ENCODE measurements at regions not wholly inside any gene's neighbourhood (a gene's known extent, or its start where the extent isn't known, plus 50 kb on each side); places are given as distances from the start of the nearest gene placed in this dataset.
"Not testable (repeated sequence)": the region's sequence is repeated elsewhere in the genome, so short reads cannot be mapped to it uniquely, and the experiment has no call there.

DNA sequence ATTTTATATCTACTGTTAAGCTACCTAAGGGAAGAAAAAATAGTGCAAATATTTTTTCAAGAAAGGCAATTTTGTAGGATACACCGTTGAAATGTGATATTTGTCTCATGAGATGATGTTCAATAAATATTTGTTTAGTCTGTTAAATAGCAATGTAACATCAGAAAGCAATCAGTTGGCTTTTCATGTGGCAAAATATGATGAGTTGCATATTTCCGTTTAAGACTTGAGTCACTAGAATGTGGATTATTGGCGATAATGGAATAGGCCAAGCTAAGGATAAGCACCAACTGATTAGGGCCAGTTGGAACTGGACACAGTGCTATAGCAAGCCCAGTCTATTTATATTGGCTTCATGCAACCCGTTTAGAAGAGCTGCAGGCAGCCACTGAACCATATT lies 250.4 kb upstream of the SLC16A7 start:
- DNase-seq (ENCODE audit: low spot score) = no peak

DNA sequence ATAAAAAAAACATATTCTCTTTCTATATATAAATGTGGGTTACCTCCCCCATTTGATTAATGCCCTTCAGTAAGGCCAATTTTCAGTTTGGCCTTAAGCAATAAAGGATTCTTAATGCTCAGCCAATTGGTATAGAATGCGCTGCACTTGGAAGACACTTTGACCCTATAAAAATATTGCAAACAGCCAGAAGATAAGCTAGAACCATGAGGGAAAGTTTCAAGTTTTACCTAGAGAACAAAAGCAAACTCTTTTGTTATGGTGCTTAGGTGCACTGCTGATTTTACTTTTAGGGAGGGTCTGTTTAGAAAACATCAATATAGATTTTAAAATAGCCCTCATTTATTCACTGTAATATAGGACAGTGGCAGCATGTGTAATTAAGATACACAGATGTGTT lies 251.6 kb upstream of the SLC16A7 start:
- DNase-seq (ENCODE audit: low spot score) = no peak

DNA sequence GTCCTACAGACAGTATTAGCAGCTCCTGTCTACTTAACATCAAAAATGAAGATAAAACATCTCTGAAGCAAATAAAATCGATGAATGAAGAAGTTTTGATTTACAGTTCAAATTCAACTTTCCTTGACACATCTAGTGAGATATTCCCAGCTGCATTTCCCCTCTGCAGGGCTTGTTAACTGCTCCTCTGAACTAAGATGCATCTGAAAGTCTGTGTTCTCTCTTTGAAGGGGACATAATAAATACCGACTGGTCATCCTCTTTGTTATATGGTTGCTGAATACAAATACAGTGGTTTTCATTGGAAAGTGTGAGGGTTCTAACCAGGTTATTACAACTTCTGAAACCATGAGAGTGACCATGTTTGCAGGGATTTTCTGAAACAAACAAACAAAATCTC lies 266.4 kb upstream of the SLC16A7 start:
- DNase-seq (ENCODE audit: low spot score) = peak; percentile 14

DNA sequence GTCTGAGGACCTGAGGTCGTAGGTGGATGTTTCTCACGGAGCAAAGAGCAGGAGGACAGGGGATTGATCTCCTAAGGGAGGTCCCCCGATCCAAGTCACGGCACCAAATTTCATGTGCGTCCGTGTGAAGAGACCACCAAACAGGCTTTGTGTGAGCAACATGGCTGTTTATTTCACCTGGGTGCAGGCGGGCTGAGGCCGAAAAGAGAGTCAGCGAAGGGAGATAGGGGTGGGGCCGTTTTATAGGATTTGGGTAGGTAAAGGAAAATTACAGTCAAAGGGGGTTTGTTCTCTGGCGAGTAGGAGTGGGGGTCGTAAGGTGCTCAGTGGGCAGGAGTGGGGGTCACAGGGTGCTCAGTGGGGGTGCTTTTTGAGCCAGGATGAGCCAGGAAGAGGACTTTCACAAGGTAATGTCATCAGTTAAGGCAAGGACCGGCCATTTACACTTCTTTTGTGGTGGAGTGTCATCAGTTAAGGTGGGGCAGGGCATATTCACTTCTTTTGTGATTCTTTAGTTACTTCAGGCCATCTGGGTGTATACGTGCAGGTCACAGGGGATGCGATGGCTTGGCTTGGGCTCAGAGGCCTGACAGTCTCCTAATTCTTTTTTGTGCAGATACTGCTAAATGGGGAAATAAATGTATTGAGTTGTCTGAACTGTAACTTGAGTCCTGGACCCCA lies 267.3 kb upstream of the SLC16A7 start:
- not testable (repeated sequence) for DNase-seq (ENCODE audit: low spot score)

DNA sequence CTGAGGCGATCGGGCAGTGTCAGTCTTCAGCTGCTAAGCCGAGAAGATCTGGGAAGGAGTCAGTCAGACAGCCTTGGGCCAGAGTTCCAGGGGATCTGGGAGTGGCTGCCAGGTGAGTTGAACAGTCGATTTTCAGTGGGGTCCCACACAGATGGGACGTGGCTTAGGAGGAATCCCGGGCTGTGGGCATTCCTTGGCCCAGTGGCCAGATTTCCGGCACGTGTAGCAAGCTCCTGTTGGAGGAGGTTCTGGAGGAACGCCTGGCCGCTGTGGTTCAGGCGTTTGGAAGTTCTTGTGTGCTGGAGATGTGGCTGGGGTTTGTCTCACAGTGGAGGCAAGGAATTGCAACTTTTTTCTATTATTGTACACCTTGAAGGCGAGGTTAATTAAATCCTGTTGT lies 269.4 kb upstream of the SLC16A7 start:
- DNase-seq (ENCODE audit: low spot score) = not testable (repeated sequence)

DNA sequence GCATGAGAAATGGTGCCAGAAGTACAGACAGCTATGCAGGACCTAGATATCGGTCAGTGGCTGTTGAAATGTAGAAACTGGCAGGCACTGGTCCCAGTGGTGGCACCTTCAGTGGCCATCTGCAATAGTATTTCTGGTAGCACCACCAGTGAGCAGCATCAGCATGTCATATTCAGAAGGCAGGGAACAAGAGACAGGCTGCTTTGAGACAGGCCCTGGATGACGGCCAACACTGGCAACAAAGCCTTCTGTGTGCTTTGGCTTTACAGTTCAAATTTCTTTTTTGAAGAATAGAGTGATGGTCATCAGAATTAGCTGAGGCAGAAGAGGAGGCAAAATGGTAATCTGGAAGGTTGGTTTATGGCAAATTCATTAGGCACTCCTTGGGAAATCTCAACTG lies 273.4 kb upstream of the SLC16A7 start:
- peak; percentile 97 for DNase-seq (ENCODE audit: low spot score)

DNA sequence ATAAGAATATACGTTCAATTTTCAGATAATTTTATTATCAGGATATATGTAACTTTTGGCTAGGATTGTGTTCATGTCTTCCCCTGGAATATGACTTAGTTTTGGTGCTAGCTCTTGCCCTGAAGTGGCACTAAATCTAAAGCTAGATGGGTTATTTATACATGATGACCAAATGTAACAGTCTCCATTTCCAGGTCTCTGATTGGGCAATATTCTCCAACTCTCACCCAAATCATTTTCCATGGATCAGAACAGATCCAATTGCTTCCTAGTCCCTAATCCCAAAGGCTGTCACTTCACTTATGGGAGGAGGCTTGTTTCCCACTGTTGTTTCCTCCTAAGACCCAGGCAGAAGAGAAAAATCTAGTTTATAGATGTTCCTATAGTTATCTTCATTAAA lies 274.6 kb upstream of the SLC16A7 start:
- no peak for DNase-seq (ENCODE audit: low spot score)

DNA sequence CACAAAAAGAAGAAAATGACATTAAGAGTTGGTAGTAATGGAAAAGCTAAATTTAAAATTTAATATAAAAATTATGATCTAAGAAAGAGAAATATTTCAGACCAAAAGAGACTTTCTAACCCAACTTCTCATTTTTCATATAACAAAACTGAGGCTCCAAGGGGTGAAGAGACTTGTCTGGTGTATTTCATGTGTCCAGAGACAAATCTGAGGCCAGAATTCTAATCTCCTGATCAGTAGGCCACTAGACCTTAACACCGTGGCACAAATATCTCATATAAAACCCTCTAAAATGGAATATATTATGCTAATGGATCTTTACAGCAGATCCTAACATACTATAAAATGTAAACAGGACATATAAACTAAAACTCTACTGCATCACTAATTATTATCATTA lies 275.7 kb upstream of the SLC16A7 start:
- no peak for DNase-seq (ENCODE audit: low spot score)

DNA sequence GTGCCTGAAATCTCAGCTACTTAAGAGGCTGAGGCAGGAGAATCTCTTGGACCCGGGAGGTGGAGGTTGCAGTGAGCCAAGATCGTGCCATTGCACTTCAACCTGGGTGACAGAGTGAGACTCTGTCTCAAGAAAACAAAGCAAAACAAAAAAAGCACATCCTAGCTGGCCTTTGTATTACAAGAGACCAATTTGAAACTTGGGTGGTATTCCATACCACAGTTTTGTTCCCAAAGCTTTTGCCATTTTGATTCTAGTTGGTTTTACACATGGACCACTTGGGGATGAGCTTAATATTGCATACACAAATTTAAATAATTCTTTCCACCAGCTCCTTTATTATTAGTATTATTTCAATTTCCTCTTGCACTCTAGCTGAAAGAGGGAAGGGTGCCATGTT lies 276.9 kb upstream of the SLC16A7 start:
- DNase-seq (ENCODE audit: low spot score) = no peak

DNA sequence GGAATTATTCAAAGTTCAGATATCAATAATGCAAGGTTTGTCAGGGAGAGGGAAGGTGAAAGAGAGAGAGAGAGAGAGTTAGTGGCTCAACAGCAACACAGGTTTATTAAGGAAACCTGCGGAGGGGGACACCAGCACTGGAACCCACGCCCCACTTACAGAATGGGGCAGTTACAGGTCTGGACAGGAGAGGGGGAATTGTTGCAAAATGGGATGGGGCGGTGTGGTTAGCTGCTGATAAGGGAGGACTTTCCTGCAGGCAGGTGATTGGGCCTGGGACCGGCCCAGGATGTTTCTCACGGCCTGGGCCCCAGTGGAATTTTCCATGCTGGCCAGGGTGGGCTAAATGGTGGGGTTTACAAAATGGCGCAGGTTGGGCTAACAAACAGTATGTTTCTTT lies 278.2 kb upstream of the SLC16A7 start:
- no peak for DNase-seq (ENCODE audit: low spot score)

DNA sequence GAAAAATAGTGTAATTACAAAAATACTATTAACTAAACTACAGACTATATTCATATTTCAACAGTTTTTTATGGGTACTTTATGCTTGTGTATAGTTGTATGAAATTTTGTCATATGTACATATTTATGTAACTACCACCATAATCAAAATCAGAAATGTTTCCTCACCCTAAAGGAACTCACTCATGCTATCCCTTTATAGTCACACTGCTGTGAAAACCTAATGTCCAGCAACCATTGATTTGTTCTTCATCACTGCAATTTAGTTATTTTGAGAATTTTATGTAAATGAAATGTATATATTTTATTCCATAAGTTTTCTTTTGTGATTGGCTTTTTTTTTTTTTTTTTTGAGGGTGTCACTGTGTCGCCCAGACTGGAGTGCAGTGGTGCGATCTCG lies 278.9 kb upstream of the SLC16A7 start:
- no peak for DNase-seq (ENCODE audit: low spot score)

DNA sequence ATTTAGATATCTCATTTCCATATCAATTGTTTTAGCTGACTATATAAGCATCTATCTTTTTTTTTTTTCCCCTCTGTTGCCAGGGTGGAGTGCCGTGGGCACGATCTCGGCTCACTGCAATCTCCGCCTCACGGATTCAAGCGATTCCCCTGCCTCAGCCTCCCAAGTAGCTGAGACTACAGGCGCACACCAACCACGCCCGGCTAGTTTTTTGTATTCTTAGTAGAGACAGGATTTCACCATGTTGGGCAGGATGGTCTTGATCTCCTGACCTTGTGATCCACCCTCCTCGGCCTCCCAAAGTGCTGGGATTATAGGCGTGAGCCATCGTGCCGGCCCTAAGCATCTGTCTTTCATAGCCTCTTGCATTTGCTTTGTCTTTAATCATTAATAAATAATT lies 279.5 kb upstream of the SLC16A7 start:
- not testable (repeated sequence) for DNase-seq (ENCODE audit: low spot score)

DNA sequence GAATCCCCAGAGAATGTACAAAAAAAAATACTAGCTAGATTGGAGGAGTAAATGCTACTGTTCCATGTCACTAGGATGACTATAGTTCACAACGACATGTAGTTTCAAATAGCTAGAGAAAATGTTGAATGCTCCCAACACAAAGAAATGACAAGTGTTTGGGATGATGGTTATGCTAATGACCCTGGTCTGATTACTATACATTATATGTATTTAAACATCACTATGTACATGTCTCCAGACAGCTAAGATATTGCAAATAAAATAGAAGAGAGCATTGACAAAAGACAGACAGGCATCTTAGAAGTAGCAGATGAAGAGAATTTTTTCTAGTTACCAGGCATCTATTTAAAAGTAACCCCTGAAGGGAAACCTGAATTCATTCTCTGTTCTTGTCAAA lies 281.6 kb upstream of the SLC16A7 start:
- DNase-seq (ENCODE audit: low spot score) = no peak

DNA sequence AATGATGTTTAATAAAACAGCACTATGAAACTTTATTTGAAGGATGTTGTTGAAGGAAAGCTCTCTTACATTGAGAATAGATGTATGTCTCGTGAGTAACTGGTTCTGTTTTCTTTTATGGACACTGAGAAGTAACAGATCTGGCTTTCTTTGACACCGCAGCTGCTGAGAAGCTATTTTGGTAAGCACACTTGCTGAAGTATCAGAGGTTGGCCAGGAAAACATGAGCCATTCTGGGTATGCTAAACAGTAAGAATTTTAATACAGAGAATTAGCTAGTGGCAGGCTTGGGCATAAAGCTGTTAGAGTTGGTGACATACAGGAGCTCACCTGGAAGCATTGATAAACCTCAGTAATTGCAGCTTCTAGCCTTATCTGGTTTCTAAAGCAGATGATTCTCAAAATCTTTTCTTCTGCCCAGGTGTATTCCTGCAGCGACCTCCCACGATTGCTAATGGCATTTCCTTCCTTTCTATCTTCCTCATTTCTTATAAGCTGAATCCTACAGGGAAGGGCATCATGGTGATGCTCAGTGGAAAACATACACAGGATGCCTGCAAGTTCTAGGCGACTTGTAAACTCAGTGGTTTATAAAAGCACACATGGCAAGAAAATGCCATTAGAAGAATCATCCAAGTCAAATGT lies 291.6 kb upstream of the SLC16A7 start:
- no peak for DNase-seq (ENCODE audit: low spot score)

DNA sequence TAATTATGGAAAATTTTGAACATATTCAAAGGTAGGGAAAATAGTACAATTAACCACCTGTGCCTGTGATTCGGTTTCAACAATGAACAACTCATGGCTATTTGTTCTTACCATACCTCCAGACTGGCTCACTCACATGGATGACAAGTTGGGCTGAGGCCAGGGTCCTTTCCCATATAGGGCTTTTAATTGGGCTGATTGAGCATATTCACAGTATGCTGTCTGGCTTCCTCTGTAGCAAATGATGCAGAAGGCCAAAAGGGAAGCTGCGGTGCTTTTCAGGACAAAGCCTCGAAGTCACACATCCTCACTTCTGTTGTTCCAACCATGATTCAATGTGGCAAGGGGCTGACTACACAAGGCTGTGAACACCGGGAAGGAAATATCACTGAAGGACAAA lies 297.5 kb upstream of the SLC16A7 start:
- no peak for DNase-seq (ENCODE audit: low spot score)

DNA sequence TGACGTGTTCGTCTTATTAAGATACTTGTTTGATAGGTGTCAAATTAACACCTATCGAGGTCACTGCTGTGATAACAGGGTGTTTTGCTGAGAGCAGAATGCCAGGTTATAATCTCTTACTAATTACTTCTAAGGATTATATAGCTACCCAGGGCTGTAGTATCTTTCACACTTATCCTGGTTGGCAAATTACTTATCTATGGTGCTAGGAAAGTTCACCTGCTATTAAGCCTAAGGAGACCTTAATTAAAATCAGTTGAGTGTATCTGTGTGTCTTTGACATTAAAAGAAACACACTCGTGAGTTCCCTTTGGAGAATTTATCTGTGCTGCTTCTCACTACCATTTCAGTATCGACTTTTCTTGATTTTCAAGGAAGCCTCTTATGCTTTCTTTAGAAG lies 301.6 kb upstream of the SLC16A7 start:
- no peak for DNase-seq (ENCODE audit: low spot score)

DNA sequence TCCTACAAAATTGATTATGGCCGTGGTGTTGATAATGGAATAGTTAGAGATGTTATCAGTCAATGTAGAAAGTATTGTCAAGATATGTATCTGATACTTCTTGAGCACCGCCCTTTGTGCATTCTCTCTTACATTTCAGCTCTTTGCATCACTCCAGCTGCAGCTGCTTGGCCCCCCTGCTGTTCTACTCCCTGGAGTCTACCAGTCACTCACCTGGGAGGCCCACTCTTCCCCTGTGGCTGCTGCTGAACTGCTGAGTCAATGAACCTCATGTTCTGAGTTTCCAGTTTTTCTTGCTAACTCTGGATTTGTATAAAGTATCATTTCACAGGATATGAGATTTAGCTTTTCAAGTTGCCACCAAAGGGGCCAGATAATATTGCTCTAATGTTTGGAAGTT lies 312.8 kb upstream of the SLC16A7 start:
- DNase-seq (ENCODE audit: low spot score) = no peak

DNA sequence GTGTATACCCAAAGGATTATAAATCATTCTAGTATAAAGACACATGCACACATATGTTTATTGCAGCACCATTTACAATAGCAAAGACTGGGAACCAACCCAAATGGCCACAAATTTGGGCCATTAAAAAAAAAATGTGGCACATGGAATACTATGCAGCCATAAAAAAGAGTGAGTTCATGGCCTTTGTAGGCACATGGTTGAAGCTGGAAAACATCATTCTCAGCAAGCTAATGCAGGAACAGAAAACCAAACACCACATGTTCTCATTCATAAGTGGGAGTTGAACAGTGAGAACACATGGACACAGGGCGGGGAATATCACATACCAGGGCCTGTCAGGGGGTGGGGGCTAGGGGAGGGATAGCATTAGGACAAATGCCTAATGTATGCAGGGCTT lies 322.3 kb upstream of the SLC16A7 start:
- DNase-seq (ENCODE audit: low spot score) = not testable (repeated sequence)

DNA sequence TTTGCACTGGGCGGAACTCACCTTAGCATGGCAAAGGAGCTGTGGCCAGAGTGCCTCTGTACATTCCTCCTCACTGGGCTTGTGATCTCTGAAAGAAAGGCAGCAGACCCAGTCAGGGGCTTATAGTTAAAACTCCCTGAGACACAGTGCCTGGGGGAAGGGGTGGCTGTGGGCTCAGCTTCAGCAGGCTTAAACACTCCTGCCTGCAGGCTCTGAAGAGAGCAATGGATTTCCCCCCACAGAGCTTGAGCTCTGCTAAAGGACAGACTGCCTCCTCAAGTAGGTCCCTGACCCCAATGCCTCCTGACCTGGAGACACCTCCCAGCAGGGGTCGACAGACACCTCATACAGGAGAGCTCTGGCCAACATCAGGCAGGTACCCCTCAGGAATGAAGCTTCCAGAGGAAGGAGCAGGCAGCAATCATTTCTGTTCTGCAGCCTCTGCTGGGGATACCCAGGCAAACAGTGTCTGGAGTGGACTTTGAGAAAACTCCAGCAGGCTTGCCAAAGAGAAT lies 327.5 kb upstream of the SLC16A7 start:
- no peak for DNase-seq (ENCODE audit: low spot score)

DNA sequence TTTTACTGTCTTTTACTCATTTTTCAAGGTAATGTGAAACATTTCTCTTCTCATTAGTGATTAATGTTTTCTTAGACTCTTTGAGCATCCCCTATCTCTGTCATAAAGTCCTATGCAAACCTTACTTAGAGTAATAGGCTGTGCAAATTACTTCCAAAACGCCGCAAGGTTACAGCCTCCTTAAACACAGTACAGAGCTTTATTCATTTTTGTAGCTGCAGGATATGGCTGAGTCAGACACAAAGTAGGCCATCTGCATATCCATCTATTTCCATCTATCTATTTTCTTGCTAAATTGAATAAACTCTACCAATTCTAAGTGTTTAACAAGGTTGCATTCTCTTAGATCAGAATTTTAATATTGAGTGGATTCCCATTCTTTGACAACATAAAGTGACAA lies 335.6 kb upstream of the SLC16A7 start:
- no peak for DNase-seq (ENCODE audit: low spot score)

DNA sequence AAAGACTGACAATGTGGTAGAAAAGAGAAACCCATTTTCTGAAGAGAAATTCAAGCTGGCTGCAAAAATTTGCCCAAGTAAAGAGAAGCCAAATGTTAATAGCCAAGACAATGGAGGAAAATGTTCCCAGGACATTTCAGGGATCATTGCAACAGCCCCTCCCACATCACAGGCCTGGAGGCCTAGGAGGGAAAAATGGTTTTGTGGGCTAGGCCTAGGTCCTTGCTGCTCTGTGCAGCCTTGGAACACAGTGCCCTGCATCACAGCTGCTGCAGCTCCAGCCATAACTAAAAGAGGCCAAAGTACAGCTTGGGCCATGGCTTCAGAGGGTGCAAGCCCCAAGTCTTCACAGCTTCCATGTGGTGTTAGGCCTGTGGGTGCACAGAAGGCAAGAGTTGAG lies 332.4 kb upstream of the LRIG3 start:
- no peak for DNase-seq (ENCODE audit: low spot score)

DNA sequence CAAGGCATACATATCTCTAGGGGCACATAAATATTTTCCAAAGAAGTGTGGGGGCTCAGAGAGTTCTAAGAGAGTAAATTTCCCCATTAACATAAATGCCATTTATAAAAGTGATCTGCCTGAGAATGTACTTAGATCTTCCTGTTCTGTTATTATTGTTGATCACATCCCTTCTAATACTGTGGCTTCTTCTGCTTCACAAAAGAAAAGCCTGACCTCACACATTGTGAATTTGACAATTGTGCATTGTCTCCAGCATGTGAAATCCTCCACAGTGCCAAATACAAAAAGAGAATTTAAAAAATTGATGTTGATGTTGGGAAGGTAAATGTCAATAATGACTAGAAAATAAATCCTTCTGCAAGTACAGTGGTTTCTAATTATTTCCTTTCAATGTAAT lies 330.5 kb upstream of the LRIG3 start:
- DNase-seq (ENCODE audit: low spot score) = peak; percentile 46

DNA sequence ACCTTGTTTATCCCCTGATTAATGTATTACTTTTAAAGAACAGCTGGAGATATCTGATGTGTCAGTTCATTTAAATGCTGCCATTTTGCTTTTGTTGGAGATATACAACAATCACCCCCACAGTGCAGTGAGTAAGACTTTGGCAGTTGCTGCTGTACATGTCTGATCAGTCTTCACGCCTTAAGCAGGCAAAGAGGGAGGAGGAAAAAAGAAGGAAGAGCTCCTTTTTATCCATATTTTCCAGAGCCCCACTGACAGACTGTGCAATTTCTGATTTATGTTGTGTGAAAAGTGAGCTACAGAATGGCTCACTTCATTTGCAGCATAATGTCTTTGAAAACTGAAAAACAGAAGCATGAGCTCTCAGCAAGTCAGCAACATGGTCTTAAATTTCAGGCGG lies 319.7 kb upstream of the LRIG3 start:
- DNase-seq (ENCODE audit: low spot score) = no peak

DNA sequence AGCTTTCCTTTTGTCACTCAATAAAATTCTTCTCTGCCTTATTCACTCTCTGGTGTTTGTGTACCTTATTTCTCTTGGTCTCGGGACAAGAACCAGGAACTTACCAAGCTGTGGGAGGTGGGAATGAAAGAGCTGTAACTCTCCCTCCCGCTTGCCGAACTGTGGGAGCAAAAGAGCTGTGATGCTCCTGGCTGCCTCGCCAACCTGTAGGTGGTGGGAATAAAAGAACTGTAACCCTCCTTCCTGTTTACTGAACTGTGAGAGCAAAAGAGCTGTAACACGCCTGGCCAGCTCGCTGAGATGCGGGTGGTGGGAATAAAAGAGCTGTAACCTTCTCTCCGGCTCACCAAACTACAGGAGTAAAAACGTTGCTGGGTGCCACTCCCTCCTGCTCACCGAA lies 314.1 kb upstream of the LRIG3 start:
- DNase-seq (ENCODE audit: low spot score) = no peak
